Testis (tissue), 2 donors: ENCODE measurements at regions not wholly inside any gene's neighbourhood (a gene's known extent, or its start where the extent isn't known, plus 50 kb on each side); places are given as distances from the start of the nearest gene placed in this dataset.

Experiments used
- CTCF ChIP-seq, 3 experiments: fragments of 450-650 bp in 2 of 3; fragments of 200-600 bp in 1 of 3; sonication (generic) in 1 of 3; IDR thresholded peaks; one replicate each; pipeline ENCODE4 v1.5.1; 2016 to 2019; ENCODE audit warnings: antibody characterized with exemption in 3 of 3, mild to moderate bottlenecking in 2 of 3, moderate library complexity in 1 of 3
- POLR2A ChIP-seq: fragments of 450-650 bp; IDR thresholded peaks from one replicate; pipeline ENCODE4 v1.6.1; 2017; ENCODE audit warnings: antibody characterized with exemption, mild to moderate bottlenecking, moderate library complexity

GRCh38 chr5:17079562-17079961 is 137.9 kb upstream of the BASP1 start:
- TF ChIP-seq CTCF (IDR thresholded peaks at IDR 0.05) (no peak), POLR2A (no peak)
